Daoy (cell line): ENCODE measurements at regions not wholly inside any gene's neighbourhood (a gene's known extent, or its start where the extent isn't known, plus 50 kb on each side); places are given as distances from the start of the nearest gene placed in this dataset.
A peak's percentile ranks its signal among the peaks of the same experiment; 100 is the strongest.
"Not testable (repeated sequence)": the region's sequence is repeated elsewhere in the genome, so short reads cannot be mapped to it uniquely, and the experiment has no call there.

Experiments
- DNase-seq: peaks from one replicate; pipeline ENCODE4 v3.0.0-alpha.2; 2015; ENCODE audit warnings: low read depth

GRCh38 chr5:126127371-126127770 is 295.8 kb upstream of the GRAMD2B start:
- DNase-seq: not testable (repeated sequence)

DNA sequence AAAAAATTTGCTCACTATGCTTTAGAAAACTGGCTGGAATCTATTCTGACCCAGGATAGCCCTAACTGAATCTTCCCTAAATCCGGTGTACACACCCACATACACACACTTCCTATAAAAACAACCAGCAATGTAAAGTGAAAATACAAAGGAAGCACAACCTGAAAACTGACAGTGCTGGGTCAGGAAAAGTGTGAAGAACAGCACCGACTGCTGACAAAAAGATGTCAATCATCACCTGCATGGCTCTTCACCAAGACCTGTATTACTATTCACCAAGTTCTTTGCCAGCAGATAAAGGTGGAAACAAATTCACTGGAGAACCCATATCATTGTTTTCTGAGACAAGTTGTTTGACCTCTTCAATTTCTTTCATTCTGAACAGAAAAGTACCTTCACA is 293.8 kb upstream of the GRAMD2B start:
- no peak for DNase-seq

DNA sequence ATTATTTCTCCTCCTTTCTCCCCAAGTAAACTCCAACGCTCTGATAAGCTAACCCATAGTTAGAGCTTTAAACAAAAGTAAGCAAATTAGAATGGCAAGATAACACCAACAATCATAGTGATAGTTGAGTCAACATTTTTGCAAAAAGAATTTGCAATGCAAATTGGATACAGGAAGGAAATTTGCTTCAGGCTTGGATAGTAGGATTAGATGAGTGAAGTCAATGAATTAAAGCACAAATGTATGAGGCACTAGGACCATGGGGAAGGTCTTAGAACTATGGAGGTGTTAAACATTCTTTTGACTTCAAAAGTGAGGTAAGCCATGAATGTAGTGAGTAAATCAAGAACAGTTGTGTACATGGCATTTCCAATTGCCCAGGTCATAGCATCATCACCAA is 289.8 kb upstream of the GRAMD2B start:
- no peak for DNase-seq

- DNase-seq: no peak
Observed at GRCh38 chr5:126137891-126138280, 285.3 kb upstream of the GRAMD2B start.

- peak; percentile 18 for DNase-seq
Observed at GRCh38 chr5:126138281-126138931, 284.8 kb upstream of the GRAMD2B start.

GRCh38 chr5:126139086-126139485 is 284.1 kb upstream of the GRAMD2B start:
- DNase-seq: no peak

GRCh38 chr5:126139773-126140172 is 283.4 kb upstream of the GRAMD2B start:
- DNase-seq: peak; percentile 13

GRCh38 chr5:126143622-126144021 is 279.6 kb upstream of the GRAMD2B start:
- no peak for DNase-seq

DNA sequence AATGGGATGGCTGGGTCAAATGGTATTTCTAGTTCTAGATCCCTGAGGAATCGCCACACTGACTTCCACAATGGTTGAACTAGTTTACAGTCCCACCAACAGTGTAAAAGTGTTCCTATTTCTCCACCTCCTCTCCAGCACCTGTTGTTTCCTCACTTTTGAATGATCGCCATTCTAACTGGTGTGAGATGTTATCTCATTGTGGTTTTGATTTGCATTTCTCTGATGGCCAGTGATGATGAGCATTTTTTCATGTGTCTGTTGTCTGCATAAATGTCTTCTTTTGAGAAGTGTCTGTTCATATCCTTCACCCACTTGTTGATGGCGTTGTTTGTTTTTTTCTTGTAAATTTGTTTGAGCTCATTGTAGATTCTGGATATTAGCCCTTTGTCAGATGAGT is 272.9 kb upstream of the GRAMD2B start:
- DNase-seq: not testable (repeated sequence)

- not testable (repeated sequence) for DNase-seq
Observed at GRCh38 chr5:126155298-126155697, 267.9 kb upstream of the GRAMD2B start.

DNA sequence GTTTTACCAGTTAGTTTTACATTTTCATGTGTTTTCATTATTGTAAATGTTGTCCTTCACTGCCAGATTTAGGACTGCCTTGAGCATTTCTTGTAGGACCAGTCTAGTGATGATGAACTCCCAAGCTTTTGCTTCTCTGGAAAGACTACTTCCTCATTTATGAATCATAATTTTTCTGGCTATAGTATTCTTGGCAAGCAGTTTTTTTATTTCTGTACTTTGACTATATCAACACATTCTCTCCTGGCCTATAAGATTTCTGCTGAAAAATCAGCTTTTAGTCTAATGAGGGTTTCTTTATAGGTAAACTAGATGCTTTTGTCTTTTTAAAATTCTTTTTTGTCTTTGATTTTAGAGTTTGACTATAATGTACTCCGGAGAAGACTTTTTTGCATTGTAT is 256.8 kb upstream of the GRAMD2B start:
- DNase-seq: no peak

DNA sequence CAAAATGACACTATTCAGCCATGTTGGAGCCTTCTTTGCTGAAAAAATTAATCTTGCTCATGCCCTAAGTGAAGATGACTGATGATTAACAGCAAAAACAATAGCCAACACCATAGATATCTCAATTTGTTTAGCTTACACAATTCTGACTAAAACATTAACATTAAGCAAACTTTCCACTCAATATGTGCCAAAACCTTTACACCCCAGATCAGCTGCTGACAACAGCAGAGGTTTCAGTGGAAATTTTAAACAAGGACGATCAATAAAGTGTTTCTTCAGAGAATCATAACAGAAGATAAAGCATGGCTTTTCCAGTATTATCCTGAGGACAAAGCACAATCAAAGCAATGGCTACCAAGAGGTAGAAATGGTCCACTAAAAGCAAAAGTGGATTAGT is 254.4 kb upstream of the GRAMD2B start:
- no peak for DNase-seq

DNA sequence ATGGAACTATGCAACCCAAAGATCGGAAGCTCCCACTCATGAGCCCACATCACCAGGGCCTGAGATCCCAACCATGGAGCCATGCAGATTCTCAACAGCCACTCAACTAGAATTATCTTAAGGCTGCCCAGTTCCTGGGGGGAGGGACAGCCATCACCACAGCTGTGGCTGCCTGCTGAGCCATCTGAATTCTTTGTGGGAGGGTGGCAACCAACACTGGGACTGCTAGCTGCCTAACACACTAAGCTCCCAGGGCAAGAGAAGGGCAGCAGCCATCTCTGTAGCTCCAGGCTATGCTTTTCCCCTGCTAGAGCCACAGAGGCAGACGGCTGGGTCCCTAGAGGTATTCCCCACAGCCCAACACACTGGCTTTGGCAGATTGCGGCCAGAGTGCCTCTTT is 251.3 kb upstream of the GRAMD2B start:
- DNase-seq: no peak

DNA sequence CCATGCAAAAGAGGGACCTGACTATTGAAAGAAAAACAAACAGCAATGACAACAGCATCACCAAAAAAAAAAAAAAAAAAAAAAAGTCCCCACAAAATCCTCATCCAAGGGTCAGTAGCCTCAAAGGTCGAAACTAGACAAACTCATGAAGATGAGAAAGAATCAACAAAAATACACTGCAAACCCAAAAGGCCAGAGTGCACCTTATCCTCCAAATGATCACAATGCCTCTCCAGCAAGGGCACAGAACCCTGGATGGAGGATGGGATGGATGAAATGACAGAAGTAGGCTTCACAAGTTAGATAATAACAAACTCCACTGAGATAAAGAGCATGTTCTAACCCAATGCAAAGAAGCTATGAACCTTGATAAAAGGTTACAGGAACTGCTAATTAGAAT is 250.4 kb upstream of the GRAMD2B start:
- DNase-seq: no peak

DNA sequence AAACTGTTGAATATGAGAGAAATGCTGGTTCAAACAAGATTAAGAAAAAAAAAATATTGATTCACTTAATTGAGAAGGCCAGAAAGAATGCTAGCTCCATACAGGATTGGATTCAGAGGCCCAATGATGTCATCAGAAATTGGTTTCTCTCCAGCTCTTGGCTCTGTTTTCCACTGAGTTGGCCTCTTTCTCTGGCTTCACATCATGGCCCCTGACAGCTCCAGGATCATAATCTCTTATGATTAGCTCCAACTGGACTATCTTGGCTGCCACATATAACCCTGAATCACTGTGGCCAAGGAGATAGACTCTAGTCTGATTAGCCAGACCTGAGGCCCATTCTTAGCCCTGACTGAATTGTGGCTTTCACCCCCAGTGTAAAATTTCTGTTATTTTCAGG is 244.7 kb upstream of the GRAMD2B start:
- no peak for DNase-seq

DNA sequence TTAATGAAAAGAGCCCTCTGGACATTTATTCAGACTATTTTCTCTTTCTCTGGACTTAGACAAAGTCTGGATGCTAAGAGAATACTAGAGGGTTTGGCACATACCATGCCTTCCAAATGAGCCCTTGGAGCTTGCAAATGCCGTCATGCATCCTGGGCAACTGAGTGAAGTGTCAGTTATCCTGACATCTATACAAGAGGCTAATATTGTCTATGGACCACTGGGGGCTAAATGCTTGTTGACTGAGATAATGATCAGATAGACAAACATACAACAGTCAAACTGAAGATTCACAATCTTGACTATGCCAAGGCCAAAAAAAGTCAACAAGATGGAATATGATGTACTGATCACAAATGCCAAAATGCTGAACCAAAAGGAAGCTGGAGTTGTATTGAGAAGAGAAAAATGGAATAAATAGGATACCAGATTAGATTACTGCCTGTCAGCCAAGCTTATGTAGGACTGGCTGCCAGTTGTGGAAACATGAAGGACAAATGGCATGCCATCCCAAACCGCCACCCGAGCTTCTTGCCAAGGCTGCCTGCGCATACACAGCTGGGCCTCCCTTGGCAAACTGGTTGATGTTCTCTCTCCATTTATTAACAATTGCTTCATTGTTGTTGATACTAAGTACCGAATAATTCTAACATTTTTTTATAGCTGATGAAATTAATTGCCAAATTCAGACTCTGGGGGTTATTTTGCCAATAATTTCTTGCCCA is 240.1 kb upstream of the GRAMD2B start:
- DNase-seq: no peak

DNA sequence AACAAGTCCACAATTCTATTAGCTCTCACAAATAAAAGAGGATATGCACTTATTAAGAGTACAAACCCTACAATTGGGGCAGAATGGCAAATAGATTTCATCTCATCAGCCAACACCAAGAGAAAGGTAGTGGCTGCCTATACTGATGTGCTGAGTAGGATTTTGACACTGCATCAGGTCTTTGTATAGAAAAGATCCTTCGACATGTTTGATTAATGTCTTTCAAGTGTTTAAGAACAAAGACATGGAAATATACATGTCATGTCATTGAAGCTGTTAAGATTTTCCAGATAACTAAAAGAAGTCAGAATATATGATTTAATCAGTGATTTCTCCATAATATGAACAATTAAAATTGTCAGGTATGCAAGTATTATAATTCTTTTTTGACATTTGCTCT is 238.7 kb upstream of the GRAMD2B start:
- DNase-seq: no peak

DNA sequence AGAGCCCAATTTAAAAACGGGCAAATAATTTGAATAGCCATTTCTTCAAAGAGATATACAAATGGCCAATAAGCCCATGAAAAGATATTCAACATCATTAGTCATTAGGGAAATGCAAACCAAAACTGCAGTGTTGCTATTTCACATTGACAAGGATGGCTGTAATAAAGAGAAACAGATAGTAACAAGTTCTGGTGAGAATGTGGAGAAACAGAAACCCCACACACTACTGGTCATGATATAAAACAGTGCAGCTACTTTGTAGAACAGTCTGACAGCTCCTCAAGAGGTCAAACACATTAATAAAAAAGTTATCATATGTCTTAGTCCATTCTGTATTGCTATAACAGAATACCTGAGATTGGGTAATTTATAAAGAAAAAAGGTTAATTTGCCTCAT is 237.0 kb upstream of the GRAMD2B start:
- no peak for DNase-seq

DNA sequence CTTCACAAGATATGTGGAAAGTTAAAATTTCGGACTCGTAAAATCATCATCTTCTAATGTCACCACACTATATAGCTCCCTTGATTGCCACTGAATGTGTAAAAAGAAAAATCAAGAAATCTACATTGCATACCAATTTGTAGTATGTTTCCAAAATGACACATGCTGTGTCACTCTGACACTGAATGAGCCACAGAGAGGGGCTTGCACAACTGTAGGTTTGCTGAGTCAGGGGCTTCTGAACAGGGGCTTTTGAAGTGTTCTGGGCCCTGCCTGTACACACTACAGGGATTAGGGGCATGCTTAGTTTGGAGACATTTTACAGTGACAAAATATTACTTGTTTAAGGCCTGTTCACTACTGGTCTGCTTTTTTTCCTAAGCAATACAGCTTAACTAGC is 234.4 kb upstream of the GRAMD2B start:
- DNase-seq: peak; percentile 15

- DNase-seq: no peak
Observed at GRCh38 chr5:126189231-126189630, 234.0 kb upstream of the GRAMD2B start.

DNA sequence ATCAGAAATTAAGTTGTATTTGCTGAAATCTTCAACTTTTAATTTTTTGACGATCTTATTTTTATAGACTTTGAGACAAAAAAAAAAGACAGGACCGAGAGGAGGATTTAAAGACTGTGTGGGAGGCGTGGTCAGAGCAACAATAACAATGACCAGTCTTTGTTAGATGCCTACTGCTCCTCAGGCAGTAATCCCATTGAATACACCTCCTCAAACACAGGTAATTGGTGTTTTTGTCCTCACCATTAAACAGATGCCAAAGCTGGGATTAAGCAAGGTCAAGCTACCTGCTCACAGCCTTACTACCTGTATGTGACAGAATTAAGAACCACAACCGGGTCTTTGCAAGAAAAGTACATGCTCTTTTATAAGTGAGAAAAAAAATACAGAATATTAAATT is 233.3 kb upstream of the GRAMD2B start:
- DNase-seq: no peak

DNA sequence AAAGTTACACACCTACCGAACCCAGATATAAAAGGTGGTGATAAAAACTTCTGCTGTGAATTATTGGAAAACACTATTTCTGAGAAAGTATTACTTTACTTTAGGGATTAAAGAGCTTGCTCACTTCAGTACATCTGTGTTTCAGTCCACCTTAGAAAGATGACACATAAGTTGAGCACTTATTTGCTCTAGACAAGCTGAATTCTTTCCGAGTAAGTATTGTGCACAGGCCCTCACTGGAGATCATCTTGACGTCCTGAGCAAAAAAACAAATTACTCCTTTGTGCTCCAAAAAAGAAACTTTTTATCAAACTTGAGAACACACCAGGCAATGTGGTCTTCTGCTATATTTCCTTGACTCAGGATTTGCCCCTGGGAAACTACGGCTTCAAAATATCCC is 231.0 kb upstream of the GRAMD2B start:
- no peak for DNase-seq

GRCh38 chr5:126195410-126196100 is 227.7 kb upstream of the GRAMD2B start:
- DNase-seq: no peak
